SK-N-SH (cell line): ENCODE measurements at regions not wholly inside any gene's neighbourhood (a gene's known extent, or its start where the extent isn't known, plus 50 kb on each side); places are given as distances from the start of the nearest gene placed in this dataset.
"Not testable (repeated sequence)": the region's sequence is repeated elsewhere in the genome, so short reads cannot be mapped to it uniquely, and the experiment has no call there.

Experiments
- CTCF ChIA-PET: fragments of 300-600, 350-600 bp; formaldehyde crosslinking; extraction: SDS; loops from one replicate; lab custom pipeline; 2021; lab: Yijun Ruan, JAX
- POLR2A ChIA-PET: fragments of 350-600 bp; sonication (Branson Sonifier 250); formaldehyde crosslinking; extraction: SDS; loops from one replicate; lab custom pipeline; 2020; ENCODE audit warnings: antibody characterized with exemption, inconsistent platforms; lab: Yijun Ruan, JAX
- DNase-seq: peaks from one replicate; pipeline ENCODE4 v3.0.0; 2012
- H2AFZ ChIP-seq: fragments of 200-600 bp; sonication (generic); 2 replicates; pipeline ENCODE4 v1.8.1; 2016; ENCODE audit warnings: antibody characterized with exemption, mild to moderate bottlenecking, low read depth
- H3F3A ChIP-seq: fragments of 200-600 bp; sonication (generic); replicated peaks from 2 replicates; pipeline ENCODE3; 2016; ENCODE audit warnings: antibody characterized with exemption, mild to moderate bottlenecking; ENCODE audit not compliant: insufficient read depth
- H3K27ac ChIP-seq, 2 experiments: fragments of 200-500 bp in 1 of 2; fragments of 200-600 bp in 1 of 2; sonication (Bioruptor generic) in 1 of 2; sonication (generic), shearing (Covaris generic) in 1 of 2; 2 replicates each; pipeline versions ENCODE4 v1.5.1 to v1.6.1; 2014 to 2016; ENCODE audit warnings: low read depth in 2 of 2, inconsistent platforms in 1 of 2, low read length in 1 of 2, mild to moderate bottlenecking in 1 of 2, mixed read lengths in 1 of 2
- H3K27me3 ChIP-seq: fragments of 200-600 bp; sonication (generic), shearing (Covaris generic); 2 replicates; pipeline ENCODE4 v1.6.1; 2016; ENCODE audit warnings: mixed run types; ENCODE audit not compliant: insufficient read depth
- H3K36me3 ChIP-seq, 2 experiments: fragments of 200-500 bp in 1 of 2; fragments of 200-600 bp in 1 of 2; sonication (Bioruptor generic) in 1 of 2; sonication (generic) in 1 of 2; replicated peaks in 1 of 2; 2 replicates each; pipeline versions ENCODE3 to v1.5.1; 2014 to 2016; ENCODE audit warnings: low read length in 1 of 2, mild to moderate bottlenecking in 1 of 2; ENCODE audit not compliant: insufficient read depth in 2 of 2, control insufficient read depth in 1 of 2
- H3K4me1 ChIP-seq, 2 experiments: fragments of 200-500 bp in 1 of 2; fragments of 200-600 bp in 1 of 2; sonication (Bioruptor generic) in 1 of 2; sonication (generic), shearing (Covaris generic) in 1 of 2; 2 replicates each; pipeline versions ENCODE4 v1.5.1 to v1.6.1; 2014 to 2016; ENCODE audit warnings: low read depth in 1 of 2, low read length in 1 of 2, mixed run types in 1 of 2; ENCODE audit not compliant: insufficient read depth in 2 of 2, control insufficient read depth in 1 of 2
- H3K4me2 ChIP-seq: fragments of 200-600 bp; sonication (generic), shearing (Covaris generic); 2 replicates; pipeline ENCODE4 v1.6.1; 2017; ENCODE audit warnings: mixed run types
- H3K4me3 ChIP-seq, 2 experiments: fragments of 200-500 bp in 1 of 2; fragments of 200-600 bp in 1 of 2; sonication (Bioruptor generic) in 1 of 2; sonication (generic), shearing (Covaris generic) in 1 of 2; 2 replicates each; pipeline versions ENCODE4 v1.5.1 to v1.8.1; 2014 to 2016; ENCODE audit warnings: low read depth in 2 of 2, inconsistent platforms in 1 of 2, low read length in 1 of 2, mild to moderate bottlenecking in 1 of 2, mixed read lengths in 1 of 2, moderate library complexity in 1 of 2
- H3K79me2 ChIP-seq: fragments of 200-600 bp; sonication (generic); 2 replicates; pipeline ENCODE4 v1.8.1; 2017; ENCODE audit warnings: mild to moderate bottlenecking; ENCODE audit not compliant: insufficient read depth
- H3K9ac ChIP-seq: fragments of 200-600 bp; sonication (generic); 2 replicates; pipeline ENCODE4 v1.6.1; 2017; ENCODE audit warnings: mixed run types
- H3K9me2 ChIP-seq: fragments of 200-600 bp; sonication (generic); 2 replicates; pipeline ENCODE4 v1.6.1; 2017; ENCODE audit warnings: mixed run types
- H3K9me3 ChIP-seq: fragments of 200-600 bp; sonication (generic); 2 replicates; pipeline ENCODE4 v1.6.1; 2017; ENCODE audit warnings: mixed run types, mild to moderate bottlenecking, moderate library complexity
- H4K20me1 ChIP-seq: fragments of 200-600 bp; sonication (generic); 2 replicates; pipeline ENCODE4 v1.6.1; 2017; ENCODE audit warnings: mild to moderate bottlenecking, mixed run types; ENCODE audit not compliant: insufficient read depth
- ELF1 ChIP-seq: IDR thresholded peaks from 2 replicates; pipeline ENCODE4 v1.4.0; 2012
- EZH2phosphoT487 ChIP-seq: fragments of 200-600 bp; sonication (generic); IDR thresholded peaks from 2 replicates; pipeline ENCODE4 v1.6.1; 2017; ENCODE audit warnings: low read depth, mixed run types, mild to moderate bottlenecking, antibody characterized with exemption, moderate library complexity, borderline replicate concordance
- GATA2 ChIP-seq: sonication (generic); formaldehyde crosslinking; IDR thresholded peaks from 2 replicates; pipeline ENCODE4 v1.5.0; 2020; ENCODE audit warnings: mild to moderate bottlenecking, missing genetic modification reagents
- MEF2A ChIP-seq: IDR thresholded peaks from 2 replicates; pipeline ENCODE4 v1.4.0; 2012; ENCODE audit warnings: low read depth, borderline replicate concordance
- MXI1 ChIP-seq: IDR thresholded peaks from 2 replicates; pipeline ENCODE4 v1.6.1; 2012; ENCODE audit warnings: mild to moderate bottlenecking, low read depth, low read length, improper control_type of control experiment
- NFIC ChIP-seq: IDR thresholded peaks from 2 replicates; pipeline ENCODE4 v1.4.0; 2012; ENCODE audit warnings: borderline replicate concordance
- POLR2AphosphoS5 ChIP-seq: IDR thresholded peaks from 2 replicates; pipeline ENCODE4 v1.6.1; 2012; ENCODE audit warnings: low read depth, low read length
- RFX5 ChIP-seq: IDR thresholded peaks from 2 replicates; pipeline ENCODE4 v1.6.1; 2012; ENCODE audit warnings: mild to moderate bottlenecking, improper control_type of control experiment, low read length
- TEAD4 ChIP-seq: IDR thresholded peaks from 2 replicates; pipeline ENCODE4 v1.4.0; 2012; ENCODE audit warnings: mild to moderate bottlenecking, borderline replicate concordance; ENCODE audit not compliant: insufficient read depth
- USF2 ChIP-seq: fragments of 150-350 bp; IDR thresholded peaks from 2 replicates; pipeline ENCODE4 v1.6.1; 2017; ENCODE audit warnings: antibody characterized with exemption, low read length, low read depth, borderline replicate concordance
- YY1 ChIP-seq: IDR thresholded peaks from 2 replicates; pipeline ENCODE4 v1.4.0; 2012; ENCODE audit warnings: low read depth, mild to moderate bottlenecking
- ZBTB33 ChIP-seq: IDR thresholded peaks from 2 replicates; pipeline ENCODE4 v1.4.0; 2012; ENCODE audit warnings: low read depth, borderline replicate concordance
- whole genome bisulfite sequencing: methylation state at CpG from one replicate; pipeline ENCODE4 v1.1.6; 2017; ENCODE audit warnings: low lambda C conversion rate; 5-methylcytosine and 5-hydroxymethylcytosine counted together
- TF ChIP-seq, protein P1 (sequence below): IDR thresholded peaks from 2 replicates; pipeline ENCODE4; 2012

- no peak for DNase-seq
- Histone ChIP-seq H3K36me3 (no peaks in the 10 kb centered on the region), H3F3A (no peaks in the 10 kb centered on the region), H3K9me2 (no peaks in the 10 kb centered on the region), H2AFZ (no peak overlapping the region), H3K9ac (no peak overlapping the region), H4K20me1 (no peaks in the 10 kb centered on the region), H3K4me1 (no peaks in the 10 kb centered on the region), H3K27ac (no peak overlapping the region), H3K4me3 (no peak overlapping the region), H3K79me2 (no peaks in the 10 kb centered on the region), H3K9me3 (no peaks in the 10 kb centered on the region), H3K27me3 (0 out of 2 replicates have a peak, but pooled peaks cover 3% of the 10 kb centered on the region), H3K4me2 (no peak overlapping the region)
- TF ChIP-seq NFIC (no peak), POLR2AphosphoS5 (no peak), TEAD4 (no peak), USF2 (no peak), ELF1 (no peak), MXI1 (no peak), MEF2A (no peak), ZBTB33 (no peak), EZH2phosphoT487 (no peak), RFX5 (no peak), YY1 (no peak), GATA2 (CRISPR knock-in tag) (no peak)
- TF ChIP-seq, protein P1, sequence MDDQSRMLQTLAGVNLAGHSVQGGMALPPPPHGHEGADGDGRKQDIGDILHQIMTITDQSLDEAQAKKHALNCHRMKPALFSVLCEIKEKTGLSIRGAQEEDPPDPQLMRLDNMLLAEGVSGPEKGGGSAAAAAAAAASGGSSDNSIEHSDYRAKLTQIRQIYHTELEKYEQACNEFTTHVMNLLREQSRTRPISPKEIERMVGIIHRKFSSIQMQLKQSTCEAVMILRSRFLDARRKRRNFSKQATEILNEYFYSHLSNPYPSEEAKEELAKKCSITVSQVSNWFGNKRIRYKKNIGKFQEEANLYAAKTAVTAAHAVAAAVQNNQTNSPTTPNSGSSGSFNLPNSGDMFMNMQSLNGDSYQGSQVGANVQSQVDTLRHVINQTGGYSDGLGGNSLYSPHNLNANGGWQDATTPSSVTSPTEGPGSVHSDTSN = no peak
- ChIA-PET POLR2A (no interaction called here), CTCF (no interaction called here)
- WGBS = 31% methylated on average over 2 of the region's 2 CpGs
These were observed 144.0 kb downstream of the RBMX2 start for GRCh38 chrX:130545796-130546195.

- H3K79me2 ChIP-seq, H3K4me2 ChIP-seq, DNase-seq, H3K27ac ChIP-seq, H3K9ac ChIP-seq, H3K4me1 ChIP-seq, H3K9me2 ChIP-seq, H2AFZ ChIP-seq, POLR2A ChIA-PET, H3F3A ChIP-seq, H3K36me3 ChIP-seq, H4K20me1 ChIP-seq, H3K4me3 ChIP-seq, H3K9me3 ChIP-seq: not testable (repeated sequence)
- H3K27me3 ChIP-seq = peaks cover 22% of the 10 kb centered on the region; the same call in 1 of the 2 replicates
- CTCF ChIA-PET = interaction anchor here (1.0 to 3.3 kb wide), 2 partner anchors 10 to 26 kb away, joined by 4 to 24 read pairs; no protein-coding TSS in a partner anchor
- WGBS = 17% methylated on average over 5 of the region's 5 CpGs
These were observed 147.6 kb downstream of the RBMX2 start for GRCh38 chrX:130549382-130549781.
